ENCODE measurements at regions not wholly inside any gene's neighbourhood (a gene's known extent, or its start where the extent isn't known, plus 50 kb on each side); places are given as distances from the start of the nearest gene placed in this dataset.
"Not testable (repeated sequence)": the region's sequence is repeated elsewhere in the genome, so short reads cannot be mapped to it uniquely, and the experiment has no call there.

DNA sequence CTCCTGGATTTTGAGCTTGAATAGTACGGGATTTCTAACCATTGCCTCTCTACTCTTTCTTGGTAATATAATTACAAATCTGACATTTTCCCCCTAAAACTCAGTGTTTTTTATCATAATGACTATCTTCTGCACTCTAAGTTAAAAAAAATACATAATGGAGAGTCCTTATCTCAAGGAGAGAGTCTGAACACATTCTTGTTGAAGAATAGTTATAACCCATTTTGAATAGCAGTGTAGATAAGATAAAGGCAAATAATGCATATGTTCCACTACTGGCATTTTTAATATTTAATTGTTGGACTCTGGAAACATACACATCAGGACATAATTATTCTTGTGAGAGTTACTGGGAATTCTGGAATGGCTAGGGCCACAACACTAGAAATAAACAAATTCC, 456.5 kb upstream of the ANO5 start:
- no peak for DNase-seq (ENCODE audit: low read depth)
- H3K4me3 ChIP-seq (ENCODE audit: control insufficient read depth, low read depth, low read length), result no peak overlapping the region
- TF ChIP-seq, protein P1, sequence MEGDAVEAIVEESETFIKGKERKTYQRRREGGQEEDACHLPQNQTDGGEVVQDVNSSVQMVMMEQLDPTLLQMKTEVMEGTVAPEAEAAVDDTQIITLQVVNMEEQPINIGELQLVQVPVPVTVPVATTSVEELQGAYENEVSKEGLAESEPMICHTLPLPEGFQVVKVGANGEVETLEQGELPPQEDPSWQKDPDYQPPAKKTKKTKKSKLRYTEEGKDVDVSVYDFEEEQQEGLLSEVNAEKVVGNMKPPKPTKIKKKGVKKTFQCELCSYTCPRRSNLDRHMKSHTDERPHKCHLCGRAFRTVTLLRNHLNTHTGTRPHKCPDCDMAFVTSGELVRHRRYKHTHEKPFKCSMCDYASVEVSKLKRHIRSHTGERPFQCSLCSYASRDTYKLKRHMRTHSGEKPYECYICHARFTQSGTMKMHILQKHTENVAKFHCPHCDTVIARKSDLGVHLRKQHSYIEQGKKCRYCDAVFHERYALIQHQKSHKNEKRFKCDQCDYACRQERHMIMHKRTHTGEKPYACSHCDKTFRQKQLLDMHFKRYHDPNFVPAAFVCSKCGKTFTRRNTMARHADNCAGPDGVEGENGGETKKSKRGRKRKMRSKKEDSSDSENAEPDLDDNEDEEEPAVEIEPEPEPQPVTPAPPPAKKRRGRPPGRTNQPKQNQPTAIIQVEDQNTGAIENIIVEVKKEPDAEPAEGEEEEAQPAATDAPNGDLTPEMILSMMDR (IDR thresholded peaks at IDR 0.05; ENCODE audit: control insufficient read depth, insufficient read depth, low read depth, low read length, missing control alignments), result no peak

DNA sequence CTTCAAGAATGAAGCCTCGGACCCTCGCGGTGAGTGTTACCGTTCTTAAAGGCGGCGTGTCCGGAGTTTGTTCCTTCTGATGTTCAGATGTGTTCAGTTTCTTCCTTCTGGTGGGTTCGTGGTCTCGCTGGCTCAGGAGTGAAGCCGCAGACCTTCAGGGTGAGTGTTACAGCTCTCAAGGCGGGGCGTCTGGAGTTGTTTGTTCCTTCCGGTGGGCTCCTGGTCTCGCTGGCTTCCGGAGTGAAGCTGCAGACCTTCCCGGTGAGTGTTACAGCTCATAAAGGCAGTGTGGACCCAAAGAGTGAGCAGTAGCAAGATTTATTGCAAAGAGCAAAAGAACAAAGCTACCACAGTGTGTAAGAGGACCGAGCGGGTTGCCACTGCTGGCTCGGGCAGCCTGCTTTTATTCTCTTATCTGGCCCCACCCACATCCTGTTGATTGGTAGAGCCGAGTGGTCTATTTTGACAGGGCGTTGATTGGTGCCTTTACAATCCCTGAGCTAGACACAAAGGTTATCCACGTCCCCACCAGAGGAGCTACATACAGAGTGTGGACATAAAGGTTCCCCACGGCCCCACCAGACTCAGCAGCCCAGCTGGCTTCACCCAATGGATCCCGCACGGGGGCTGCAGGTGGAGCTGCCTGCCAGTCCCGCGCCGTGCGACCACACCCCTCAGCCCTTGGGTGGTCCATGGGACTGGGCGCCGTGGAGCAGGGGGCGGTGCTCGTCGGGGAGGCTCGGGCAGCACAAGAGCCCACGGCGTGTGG, 440.2 kb upstream of the ANO5 start:
- H3K4me3 ChIP-seq (ENCODE audit: control insufficient read depth, low read depth, low read length); DNase-seq (ENCODE audit: low read depth): not testable (repeated sequence)

DNA sequence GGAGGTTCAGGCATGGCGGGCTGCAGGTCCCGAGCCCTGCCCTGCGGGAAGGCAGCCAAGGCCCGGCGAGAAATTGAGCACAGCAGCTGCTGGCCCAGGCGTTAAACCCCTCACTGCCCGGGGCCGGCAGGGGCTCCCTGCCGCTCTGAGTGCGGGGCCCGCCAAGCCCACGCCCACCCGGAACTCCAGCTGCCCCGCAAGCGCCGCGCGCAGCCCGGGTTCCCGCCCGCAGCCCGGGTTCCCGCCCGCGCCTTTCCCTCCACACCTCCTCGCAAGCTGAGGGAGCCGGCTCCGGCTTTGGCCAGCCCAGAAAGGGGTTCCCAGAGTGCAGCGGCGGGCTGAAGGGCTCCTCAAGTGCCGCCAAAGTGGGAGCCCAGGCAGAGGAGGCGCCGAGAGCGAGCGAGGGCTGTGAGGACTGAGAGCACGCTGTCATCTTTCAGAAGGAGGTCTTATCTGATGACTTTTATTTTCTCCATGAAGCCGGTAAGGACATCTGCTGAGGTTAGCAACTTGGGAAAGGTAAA, 439.6 kb upstream of the ANO5 start:
- DNase-seq (ENCODE audit: low read depth); H3K4me3 ChIP-seq (ENCODE audit: control insufficient read depth, low read depth, low read length): not testable (repeated sequence)

DNA sequence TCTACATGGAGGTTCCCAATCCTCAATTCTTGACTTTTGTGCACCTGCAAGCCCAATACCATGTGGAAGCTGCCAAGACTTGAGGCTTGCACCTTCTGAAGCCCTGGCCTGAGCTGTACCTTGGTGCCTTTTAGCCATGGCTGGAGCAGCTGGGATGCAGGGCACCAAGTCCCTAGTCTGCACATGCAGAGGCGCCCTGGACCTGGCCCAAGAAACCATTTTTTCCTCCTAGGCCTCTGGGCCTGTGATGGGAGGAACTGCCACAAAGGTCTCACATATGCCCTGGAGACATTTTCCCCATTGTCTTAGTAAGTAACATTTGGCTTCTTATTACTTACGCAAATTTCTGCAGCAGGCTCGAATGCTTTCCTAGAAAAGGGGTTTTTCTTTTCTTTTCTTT, 431.9 kb upstream of the ANO5 start:
- TF ChIP-seq, protein P1 (IDR thresholded peaks at IDR 0.05; ENCODE audit: control insufficient read depth, insufficient read depth, low read depth, low read length, missing control alignments), result no peak
- no peak overlapping the region for H3K4me3 ChIP-seq (ENCODE audit: control insufficient read depth, low read depth, low read length)
- DNase-seq (ENCODE audit: low read depth), result no peak

DNA sequence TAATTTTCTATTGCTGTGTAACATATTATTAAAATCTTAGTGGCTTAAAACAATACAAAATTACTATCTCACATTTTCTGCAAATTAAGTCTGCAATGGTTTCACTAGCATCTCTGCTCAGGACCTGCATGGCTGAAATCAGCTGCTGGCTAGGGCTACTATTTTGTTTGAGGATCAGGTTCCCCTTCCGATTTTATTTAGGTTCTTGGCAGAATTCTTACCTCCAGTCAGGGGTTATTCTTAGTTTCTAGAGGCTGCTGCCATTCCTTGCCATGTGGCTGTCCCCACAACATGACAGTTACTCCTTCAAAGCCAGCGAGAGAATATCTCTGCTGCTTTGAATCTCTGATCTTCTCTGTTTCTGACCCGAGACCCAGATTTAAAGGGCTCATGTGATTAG, 424.5 kb upstream of the ANO5 start:
- DNase-seq (ENCODE audit: low read depth), result no peak
- TF ChIP-seq, protein P1 (IDR thresholded peaks at IDR 0.05; ENCODE audit: control insufficient read depth, insufficient read depth, low read depth, low read length, missing control alignments), result no peak
- H3K4me3 ChIP-seq (ENCODE audit: control insufficient read depth, low read depth, low read length), result no peak overlapping the region

DNA sequence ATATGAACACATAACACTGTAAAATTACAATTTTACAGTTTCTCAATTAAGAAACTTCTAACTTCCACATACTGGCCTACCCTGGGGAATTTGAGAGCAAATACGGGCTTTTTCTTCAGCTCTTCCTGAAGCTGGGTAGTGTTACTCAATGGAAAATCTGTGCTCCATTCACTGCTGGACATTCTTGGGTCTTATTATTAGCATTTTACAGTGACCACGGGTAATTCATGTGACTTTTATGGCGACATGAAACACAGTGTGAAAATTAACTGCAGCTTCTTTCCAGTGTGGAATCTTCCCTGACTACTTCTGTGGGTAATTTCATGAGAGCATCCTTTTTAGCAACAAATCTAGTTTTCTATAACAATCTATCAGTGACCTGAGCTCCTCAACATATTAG, 423.7 kb upstream of the ANO5 start:
- H3K4me3 ChIP-seq (ENCODE audit: control insufficient read depth, low read depth, low read length), result no peak overlapping the region
- TF ChIP-seq, protein P1 (IDR thresholded peaks at IDR 0.05; ENCODE audit: control insufficient read depth, insufficient read depth, low read depth, low read length, missing control alignments), result no peak
- no peak for DNase-seq (ENCODE audit: low read depth)

DNA sequence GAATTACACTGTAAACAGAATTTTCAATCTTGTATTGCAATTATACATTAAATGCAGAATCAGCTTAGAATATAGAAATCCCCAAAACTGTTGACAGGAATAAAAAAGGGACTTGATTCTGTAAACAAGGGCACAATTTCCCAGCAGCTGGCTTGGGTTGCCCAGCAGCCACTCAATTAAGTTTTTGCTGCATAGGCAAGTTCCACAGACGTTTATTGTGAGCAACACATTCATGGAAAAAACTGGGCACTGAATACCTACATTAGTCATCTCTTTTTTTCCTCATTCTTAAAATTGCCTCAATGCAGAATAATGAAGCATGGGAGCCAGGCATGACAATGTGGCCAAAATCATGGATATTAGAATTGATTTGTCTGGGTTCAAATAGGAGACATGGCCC, 421.8 kb upstream of the ANO5 start:
- TF ChIP-seq, protein P1 (IDR thresholded peaks at IDR 0.05; ENCODE audit: control insufficient read depth, insufficient read depth, low read depth, low read length, missing control alignments), result no peak
- DNase-seq (ENCODE audit: low read depth), result no peak
- no peak overlapping the region for H3K4me3 ChIP-seq (ENCODE audit: control insufficient read depth, low read depth, low read length)

DNA sequence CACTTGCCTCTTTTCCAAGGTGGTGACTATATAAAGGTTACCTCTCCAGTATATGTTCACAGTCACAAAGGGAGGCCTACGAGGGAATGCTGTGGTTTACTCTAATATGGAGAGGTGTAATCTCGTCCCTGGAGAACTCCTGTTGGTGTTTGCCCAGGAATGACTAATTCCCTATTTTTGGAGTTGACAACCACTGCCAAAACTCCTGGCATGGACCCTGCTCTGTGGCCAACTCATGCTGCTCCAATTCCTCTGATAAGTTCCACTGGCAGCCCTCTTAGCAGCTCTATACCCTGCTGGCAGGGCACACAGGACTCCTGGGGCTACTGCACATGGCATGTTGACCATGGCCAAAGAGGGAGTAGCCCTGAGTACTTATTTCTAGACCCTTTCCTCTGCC, 418.7 kb upstream of the ANO5 start:
- DNase-seq (ENCODE audit: low read depth), result no peak
- H3K4me3 ChIP-seq (ENCODE audit: control insufficient read depth, low read depth, low read length), result no peak overlapping the region
- TF ChIP-seq, protein P1 (IDR thresholded peaks at IDR 0.05; ENCODE audit: control insufficient read depth, insufficient read depth, low read depth, low read length, missing control alignments), result no peak
